ENCODE measurements at regions not wholly inside any gene's neighbourhood (a gene's known extent, or its start where the extent isn't known, plus 50 kb on each side); places are given as distances from the start of the nearest gene placed in this dataset.

DNA sequence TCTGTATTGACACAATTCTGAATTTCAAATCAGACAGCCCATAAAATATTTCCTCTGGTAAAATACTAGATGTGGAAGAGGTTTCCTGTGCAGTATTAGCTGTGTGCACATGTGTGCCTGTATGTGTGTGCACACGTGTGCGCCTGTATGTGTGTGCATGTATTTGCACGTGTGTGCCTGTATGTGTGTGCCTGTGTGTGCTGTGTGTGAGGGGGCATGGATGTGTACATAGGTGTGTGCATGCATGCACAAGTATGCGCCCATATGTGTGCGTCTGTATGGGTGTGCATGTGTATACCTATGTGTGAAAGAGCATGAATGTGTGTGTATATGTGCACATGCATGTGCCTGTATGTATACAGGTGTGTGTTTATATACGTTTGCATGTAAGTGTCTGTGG, 191.4 kb downstream of the KLF6 start:
- TF ChIP-seq, protein P1, sequence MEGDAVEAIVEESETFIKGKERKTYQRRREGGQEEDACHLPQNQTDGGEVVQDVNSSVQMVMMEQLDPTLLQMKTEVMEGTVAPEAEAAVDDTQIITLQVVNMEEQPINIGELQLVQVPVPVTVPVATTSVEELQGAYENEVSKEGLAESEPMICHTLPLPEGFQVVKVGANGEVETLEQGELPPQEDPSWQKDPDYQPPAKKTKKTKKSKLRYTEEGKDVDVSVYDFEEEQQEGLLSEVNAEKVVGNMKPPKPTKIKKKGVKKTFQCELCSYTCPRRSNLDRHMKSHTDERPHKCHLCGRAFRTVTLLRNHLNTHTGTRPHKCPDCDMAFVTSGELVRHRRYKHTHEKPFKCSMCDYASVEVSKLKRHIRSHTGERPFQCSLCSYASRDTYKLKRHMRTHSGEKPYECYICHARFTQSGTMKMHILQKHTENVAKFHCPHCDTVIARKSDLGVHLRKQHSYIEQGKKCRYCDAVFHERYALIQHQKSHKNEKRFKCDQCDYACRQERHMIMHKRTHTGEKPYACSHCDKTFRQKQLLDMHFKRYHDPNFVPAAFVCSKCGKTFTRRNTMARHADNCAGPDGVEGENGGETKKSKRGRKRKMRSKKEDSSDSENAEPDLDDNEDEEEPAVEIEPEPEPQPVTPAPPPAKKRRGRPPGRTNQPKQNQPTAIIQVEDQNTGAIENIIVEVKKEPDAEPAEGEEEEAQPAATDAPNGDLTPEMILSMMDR (IDR thresholded peaks at IDR 0.05) = no peak
- no peak for TF ChIP-seq POLR2A (IDR thresholded peaks at IDR 0.05)

Measured in transverse colon (tissue), 3 donors.